PC-3 (cell line): ENCODE measurements at regions not wholly inside any gene's neighbourhood (a gene's known extent, or its start where the extent isn't known, plus 50 kb on each side); places are given as distances from the start of the nearest gene placed in this dataset.

ENCODE experiments used
- ATAC-seq: fragments of 200-7000 bp; cut with Tn5 transposase; 2 replicates; pipeline ENCODE4 v1.9.1; 2020; ENCODE audit warnings: mild to moderate bottlenecking, moderate library complexity
- BruUV-seq: library from RNA; stranded (reverse); fragments of 400-500 nt; replicated peaks from 2 replicates; lab custom pipeline; 2021; lab: Mats Ljungman, UMichigan
- CTCF ChIA-PET: fragments of 300-600 bp; sonication (Branson Sonifier 250); formaldehyde crosslinking; loops from one replicate; lab custom pipeline; 2022; ENCODE audit warnings: antibody characterized with exemption; lab: Charles Lee
- POLR2A ChIA-PET: fragments of 300-600 bp; sonication (Branson Sonifier 250); formaldehyde crosslinking; loops from one replicate; lab custom pipeline; 2022; ENCODE audit warnings: antibody characterized with exemption; ENCODE audit not compliant: unreplicated experiment; lab: Charles Lee
- DNase-seq: peaks from one replicate; pipeline ENCODE4 v3.0.0-alpha.2; 2015
- H2AFZ ChIP-seq: fragments of 300-600 bp; sonication (generic); 2 replicates; pipeline ENCODE4 v1.6.0; 2016; ENCODE audit warnings: antibody characterized with exemption, low read length
- H3F3A ChIP-seq: fragments of 300-600 bp; sonication (generic); one replicate; pipeline ENCODE4 v1.6.0; 2017; ENCODE audit warnings: antibody characterized with exemption, low read length, control low read depth, mild to moderate bottlenecking; ENCODE audit not compliant: unreplicated experiment
- H3K27ac ChIP-seq: fragments of 300-600 bp; sonication (generic); 2 replicates; pipeline ENCODE4 v1.5.1; 2016; ENCODE audit warnings: mild to moderate bottlenecking, low read length
- H3K27me3 ChIP-seq: fragments of 300-600 bp; sonication (generic); 2 replicates; pipeline ENCODE4 v1.6.1; 2016; ENCODE audit warnings: low read length, mixed read lengths
- H3K36me3 ChIP-seq: fragments of 300-600 bp; sonication (generic); 2 replicates; pipeline ENCODE4 v1.6.1; 2016; ENCODE audit warnings: low read depth, mixed run types, low read length, mixed read lengths
- H3K4me1 ChIP-seq: fragments of 300-600 bp; sonication (generic); 2 replicates; pipeline ENCODE4 v1.5.1; 2016; ENCODE audit warnings: low read length; ENCODE audit not compliant: insufficient read depth
- H3K4me2 ChIP-seq: fragments of 300-600 bp; sonication (generic); 2 replicates; pipeline ENCODE4 v1.6.0; 2016; ENCODE audit warnings: low read length
- H3K4me3 ChIP-seq: fragments of 300-600 bp; sonication (generic); 2 replicates; pipeline ENCODE4 v1.5.1; 2016; ENCODE audit warnings: mild to moderate bottlenecking, low read length, mixed read lengths
- H3K79me2 ChIP-seq: fragments of 300-600 bp; sonication (generic); 2 replicates; pipeline ENCODE4 v1.6.1; 2017; ENCODE audit warnings: low read length, mixed read lengths
- H3K9ac ChIP-seq: fragments of 300-600 bp; sonication (generic); 2 replicates; pipeline ENCODE4 v1.6.0; 2016; ENCODE audit warnings: mild to moderate bottlenecking, low read length
- H3K9me2 ChIP-seq: fragments of 300-600 bp; sonication (generic); replicated peaks from 2 replicates; pipeline ENCODE4 v1.6.1; 2016; ENCODE audit warnings: mixed run types, low read length, mixed read lengths
- H3K9me3 ChIP-seq: fragments of 300-600 bp; sonication (generic); 2 replicates; pipeline ENCODE4 v1.6.1; 2016; ENCODE audit warnings: low read length, mixed read lengths
- H4K20me1 ChIP-seq: fragments of 300-600 bp; sonication (generic); 2 replicates; pipeline ENCODE4 v1.6.1; 2016; ENCODE audit warnings: low read length, mixed read lengths
- EZH2 ChIP-seq: fragments of 300-600 bp; sonication (generic); IDR thresholded peaks from one replicate; pipeline ENCODE4 v1.6.1; 2017; ENCODE audit warnings: antibody characterized with exemption, mild to moderate bottlenecking, low read length; ENCODE audit not compliant: unreplicated experiment
- EZH2phosphoT487 ChIP-seq: fragments of 300-600 bp; sonication (generic); IDR thresholded peaks from 2 replicates; pipeline ENCODE4 v1.6.1; 2018; ENCODE audit warnings: mild to moderate bottlenecking, antibody characterized with exemption, low read length, borderline replicate concordance
- intact Hi-C: fragments of 100-400 bp; cut with micrococcal nuclease; formaldehyde crosslinking; loops from 2 replicates; pipeline ENCODE4 v1.9.0; 2023
- TF ChIP-seq, protein P1 (sequence below): fragments of 300-600 bp; sonication (generic); conservative IDR thresholded peaks from 2 replicates; pipeline ENCODE4 v1.5.1; 2017; ENCODE audit warnings: antibody characterized with exemption, low read depth, mild to moderate bottlenecking, low read length

- intact Hi-C loops: no loop called here
- no peaks in the 10 kb centered on the region for H3K27me3 ChIP-seq
- no peaks in the 10 kb centered on the region for H4K20me1 ChIP-seq
- H3K4me1 ChIP-seq: peaks cover 7% of the 10 kb centered on the region
- H3K36me3 ChIP-seq: peaks cover 5% of the 10 kb centered on the region
- H3K4me2 ChIP-seq: no peak overlapping the region
- H3K4me3 ChIP-seq: no peak overlapping the region
- ChIA-PET CTCF (no interaction called here), POLR2A (no interaction called here)
- H2AFZ ChIP-seq: no peak overlapping the region
- no peaks in the 10 kb centered on the region for H3F3A ChIP-seq
- ATAC-seq (no peak), DNase-seq (no peak)
- no peaks in the 10 kb centered on the region for H3K9me2 ChIP-seq
- TF ChIP-seq, protein P1, sequence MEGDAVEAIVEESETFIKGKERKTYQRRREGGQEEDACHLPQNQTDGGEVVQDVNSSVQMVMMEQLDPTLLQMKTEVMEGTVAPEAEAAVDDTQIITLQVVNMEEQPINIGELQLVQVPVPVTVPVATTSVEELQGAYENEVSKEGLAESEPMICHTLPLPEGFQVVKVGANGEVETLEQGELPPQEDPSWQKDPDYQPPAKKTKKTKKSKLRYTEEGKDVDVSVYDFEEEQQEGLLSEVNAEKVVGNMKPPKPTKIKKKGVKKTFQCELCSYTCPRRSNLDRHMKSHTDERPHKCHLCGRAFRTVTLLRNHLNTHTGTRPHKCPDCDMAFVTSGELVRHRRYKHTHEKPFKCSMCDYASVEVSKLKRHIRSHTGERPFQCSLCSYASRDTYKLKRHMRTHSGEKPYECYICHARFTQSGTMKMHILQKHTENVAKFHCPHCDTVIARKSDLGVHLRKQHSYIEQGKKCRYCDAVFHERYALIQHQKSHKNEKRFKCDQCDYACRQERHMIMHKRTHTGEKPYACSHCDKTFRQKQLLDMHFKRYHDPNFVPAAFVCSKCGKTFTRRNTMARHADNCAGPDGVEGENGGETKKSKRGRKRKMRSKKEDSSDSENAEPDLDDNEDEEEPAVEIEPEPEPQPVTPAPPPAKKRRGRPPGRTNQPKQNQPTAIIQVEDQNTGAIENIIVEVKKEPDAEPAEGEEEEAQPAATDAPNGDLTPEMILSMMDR: no peak
- TF ChIP-seq EZH2 (no peak), EZH2phosphoT487 (no peak)
- no TSS peak for BruUV-seq
- H3K27ac ChIP-seq: no peak overlapping the region
- no peak overlapping the region for H3K9ac ChIP-seq
- H3K79me2 ChIP-seq: peaks cover 8% of the 10 kb centered on the region; the same call in 1 of the 2 replicates
- no peaks in the 10 kb centered on the region for H3K9me3 ChIP-seq
Observed at GRCh38 chr9:94443032-94443722, 111.7 kb upstream of the PCAT7 start.

GRCh38 chr9:94445863-94446262, 109.0 kb upstream of the PCAT7 start:
- H3K4me3 ChIP-seq: no peak overlapping the region
- H3K36me3 ChIP-seq: peaks cover 5% of the 10 kb centered on the region
- H3K9ac ChIP-seq: no peak overlapping the region
- H3F3A ChIP-seq: no peaks in the 10 kb centered on the region
- H3K4me1 ChIP-seq: no peaks in the 10 kb centered on the region
- ATAC-seq: no peak
- no peaks in the 10 kb centered on the region for H3K9me3 ChIP-seq
- intact Hi-C loops: no loop called here
- H2AFZ ChIP-seq: no peak overlapping the region
- ChIA-PET CTCF (no interaction called here), POLR2A (no interaction called here)
- H3K9me2 ChIP-seq: no peaks in the 10 kb centered on the region
- no peaks in the 10 kb centered on the region for H4K20me1 ChIP-seq
- no peak overlapping the region for H3K27ac ChIP-seq
- TF ChIP-seq, protein P1: no peak
- TF ChIP-seq EZH2phosphoT487 (no peak), EZH2 (no peak)
- no peak overlapping the region for H3K4me2 ChIP-seq
- no TSS peak for BruUV-seq
- no peaks in the 10 kb centered on the region for H3K79me2 ChIP-seq
- DNase-seq: no peak
- H3K27me3 ChIP-seq: no peaks in the 10 kb centered on the region

GRCh38 chr9:94449486-94449885, 105.4 kb upstream of the PCAT7 start:
- Histone ChIP-seq H4K20me1 (no peaks in the 10 kb centered on the region), H3K9me2 (no peaks in the 10 kb centered on the region), H3K79me2 (no peaks in the 10 kb centered on the region), H3K9ac (no peak overlapping the region), H3F3A (no peaks in the 10 kb centered on the region), H3K27me3 (no peaks in the 10 kb centered on the region), H2AFZ (no peak overlapping the region), H3K9me3 (no peaks in the 10 kb centered on the region), H3K4me2 (no peak overlapping the region), H3K27ac (no peak overlapping the region), H3K36me3 (no peaks in the 10 kb centered on the region; the same call in none of the 2 replicates), H3K4me1 (no peaks in the 10 kb centered on the region), H3K4me3 (no peak overlapping the region)
- no peak for DNase-seq
- ChIA-PET POLR2A (interaction anchor here (0.6 kb wide), 1 partner anchor 1528 kb away, joined by 6 read pairs; no protein-coding TSS in a partner anchor), CTCF (no interaction called here)
- no TSS peak for BruUV-seq
- TF ChIP-seq EZH2 (no peak), EZH2phosphoT487 (no peak)
- TF ChIP-seq, protein P1: no peak
- intact Hi-C loops: no loop called here
- ATAC-seq: no peak
